Neutrophil (primary cell): ENCODE measurements at regions not wholly inside any gene's neighbourhood (a gene's known extent, or its start where the extent isn't known, plus 50 kb on each side); places are given as distances from the start of the nearest gene placed in this dataset.

Experiments used
- H3K27ac ChIP-seq: fragments of 200-600 bp; sonication (generic); 2 replicates; pipeline ENCODE4 v1.5.1; 2016; ENCODE audit warnings: mild to moderate bottlenecking, moderate library complexity
- H3K27me3 ChIP-seq: fragments of 200-600 bp; sonication (generic); 2 replicates; pipeline ENCODE4 v1.6.0; 2016; ENCODE audit warnings: mild to moderate bottlenecking
- H3K36me3 ChIP-seq: fragments of 200-600 bp; sonication (generic); 2 replicates; pipeline ENCODE4 v1.5.1; 2017
- H3K4me1 ChIP-seq, 2 experiments: fragments of 200-600 bp in 1 of 2; sonication (generic) in 1 of 2; 1 replicate in 1 of 2; 2 replicates in 1 of 2; pipeline versions ENCODE4 v1.5.1 to v1.6.1; 2013 to 2016; ENCODE audit warnings: low read depth in 1 of 2, low read length in 1 of 2, mild to moderate bottlenecking in 1 of 2, moderate library complexity in 1 of 2; ENCODE audit not compliant: control insufficient read depth in 1 of 2, insufficient read depth in 1 of 2
- H3K4me3 ChIP-seq, 2 experiments: fragments of 200-600 bp in 1 of 2; sonication (generic) in 1 of 2; 1 replicate in 1 of 2; 2 replicates in 1 of 2; pipeline ENCODE4 v1.5.1; 2013 to 2016; ENCODE audit warnings: low read depth in 1 of 2, low read length in 1 of 2, mild to moderate bottlenecking in 1 of 2, moderate library complexity in 1 of 2
- H3K9me3 ChIP-seq: fragments of 200-600 bp; sonication (generic); 2 replicates; pipeline ENCODE4 v1.5.1; 2016
- TF ChIP-seq, protein P1 (sequence below): fragments of 200-600 bp; sonication (generic); IDR thresholded peaks from 2 replicates; pipeline ENCODE4 v1.5.1; 2016; ENCODE audit warnings: antibody characterized with exemption

DNA sequence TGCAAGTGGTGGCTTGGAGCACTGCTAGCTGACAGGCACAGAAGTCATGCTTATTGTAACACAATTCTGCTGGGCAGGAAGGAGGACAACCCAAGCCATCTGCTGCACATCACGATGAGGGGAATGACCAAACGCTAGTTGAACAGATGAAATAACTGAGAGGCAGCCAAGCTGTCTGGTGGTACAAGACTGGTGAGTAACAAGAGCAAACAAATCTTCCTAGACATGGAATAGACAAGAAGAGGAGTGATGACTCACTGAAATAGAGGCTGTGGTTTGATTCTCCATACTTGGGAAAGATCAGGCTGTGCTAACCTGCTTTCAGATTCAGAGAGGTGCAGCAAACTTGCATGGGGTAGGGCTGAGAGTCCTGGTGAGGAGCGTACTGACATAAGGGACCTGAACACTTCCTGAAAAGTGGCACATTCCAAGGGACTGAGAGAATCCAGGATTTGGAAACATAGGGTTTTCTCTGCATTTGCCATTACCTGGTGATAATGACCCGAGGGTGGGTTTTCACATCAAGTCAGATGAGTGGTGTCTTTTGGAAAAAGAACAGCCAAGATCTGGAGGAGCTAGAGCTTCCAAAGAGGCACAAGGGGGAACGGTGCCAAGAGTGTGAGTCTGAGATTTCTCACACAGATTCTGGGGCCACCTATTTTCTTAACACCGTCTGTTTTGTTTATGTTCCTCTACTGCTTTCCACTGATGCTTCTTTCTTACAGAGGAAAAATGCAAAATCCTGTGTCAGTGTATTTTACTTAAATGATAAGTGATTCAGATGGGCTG lies 60.0 kb downstream of the PRL start:
- Histone ChIP-seq H3K36me3 (no peaks in the 10 kb centered on the region), H3K4me1 (no peaks in the 10 kb centered on the region), H3K9me3 (no peaks in the 10 kb centered on the region), H3K27ac (no peak overlapping the region), H3K4me3 (no peak overlapping the region), H3K27me3 (no peaks in the 10 kb centered on the region)
- TF ChIP-seq, protein P1, sequence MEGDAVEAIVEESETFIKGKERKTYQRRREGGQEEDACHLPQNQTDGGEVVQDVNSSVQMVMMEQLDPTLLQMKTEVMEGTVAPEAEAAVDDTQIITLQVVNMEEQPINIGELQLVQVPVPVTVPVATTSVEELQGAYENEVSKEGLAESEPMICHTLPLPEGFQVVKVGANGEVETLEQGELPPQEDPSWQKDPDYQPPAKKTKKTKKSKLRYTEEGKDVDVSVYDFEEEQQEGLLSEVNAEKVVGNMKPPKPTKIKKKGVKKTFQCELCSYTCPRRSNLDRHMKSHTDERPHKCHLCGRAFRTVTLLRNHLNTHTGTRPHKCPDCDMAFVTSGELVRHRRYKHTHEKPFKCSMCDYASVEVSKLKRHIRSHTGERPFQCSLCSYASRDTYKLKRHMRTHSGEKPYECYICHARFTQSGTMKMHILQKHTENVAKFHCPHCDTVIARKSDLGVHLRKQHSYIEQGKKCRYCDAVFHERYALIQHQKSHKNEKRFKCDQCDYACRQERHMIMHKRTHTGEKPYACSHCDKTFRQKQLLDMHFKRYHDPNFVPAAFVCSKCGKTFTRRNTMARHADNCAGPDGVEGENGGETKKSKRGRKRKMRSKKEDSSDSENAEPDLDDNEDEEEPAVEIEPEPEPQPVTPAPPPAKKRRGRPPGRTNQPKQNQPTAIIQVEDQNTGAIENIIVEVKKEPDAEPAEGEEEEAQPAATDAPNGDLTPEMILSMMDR, result no peak
